ENCODE measurements at regions not wholly inside any gene's neighbourhood (a gene's known extent, or its start where the extent isn't known, plus 50 kb on each side); places are given as distances from the start of the nearest gene placed in this dataset.

- no peak for DNase-seq
Observed at GRCh38 chr13:59607780-59608233, 555.9 kb downstream of the DIAPH3 start.

GRCh38 chr13:59609421-59609820 is 554.3 kb downstream of the DIAPH3 start:
- no peak for DNase-seq
